Suprapubic skin (tissue), 4 donors: ENCODE measurements at regions not wholly inside any gene's neighbourhood (a gene's known extent, or its start where the extent isn't known, plus 50 kb on each side); places are given as distances from the start of the nearest gene placed in this dataset.

Source experiments
- DNase-seq, 2 donors: peaks; one replicate each; pipeline ENCODE4 v3.0.0-alpha.2; 2019; ENCODE audit warnings: low spot score in 2 of 2
- H3K27ac ChIP-seq: fragments of 200-600 bp; sonication (generic); one replicate; pipeline ENCODE4 v1.5.1; 2019
- H3K27me3 ChIP-seq: fragments of 200-600 bp; sonication (generic); one replicate; pipeline ENCODE4 v1.5.1; 2019
- H3K36me3 ChIP-seq: fragments of 200-600 bp; sonication (generic); one replicate; pipeline ENCODE4 v1.5.1; 2019
- H3K4me1 ChIP-seq: fragments of 200-600 bp; sonication (generic); one replicate; pipeline ENCODE4 v1.5.1; 2019
- H3K4me3 ChIP-seq: fragments of 200-600 bp; sonication (generic); one replicate; pipeline ENCODE4 v1.5.1; 2019; ENCODE audit warnings: mild to moderate bottlenecking
- H3K9me3 ChIP-seq: fragments of 200-600 bp; sonication (generic); one replicate; pipeline ENCODE4 v1.5.1; 2019
- CTCF ChIP-seq, 2 donors: fragments of 200-600 bp in 1 of 2; fragments of 450-650 bp in 1 of 2; sonication (generic) in 1 of 2; IDR thresholded peaks; one replicate each; pipeline ENCODE4 v1.5.1; 2016 to 2019; ENCODE audit warnings: antibody characterized with exemption in 2 of 2, mild to moderate bottlenecking in 1 of 2, moderate library complexity in 1 of 2
- EP300 ChIP-seq: sonication (generic); formaldehyde crosslinking; IDR thresholded peaks from one replicate; pipeline ENCODE4 v1.6.1; 2017; ENCODE audit warnings: antibody characterized with exemption
- POLR2A ChIP-seq, 2 donors: fragments of 450-650 bp; IDR thresholded peaks; one replicate each; pipeline ENCODE4 v1.6.1; 2017; ENCODE audit warnings: antibody characterized with exemption in 2 of 2, mild to moderate bottlenecking in 2 of 2, moderate library complexity in 2 of 2
- POLR2AphosphoS5 ChIP-seq, 3 donors: sonication (generic); formaldehyde crosslinking; IDR thresholded peaks; one replicate each; pipeline ENCODE4 v1.6.1; 2017; ENCODE audit warnings: antibody characterized with exemption in 3 of 3
- WGBS: methylation state at CpG from one replicate; pipeline ENCODE4 v1.1.5; 2018; 5-methylcytosine and 5-hydroxymethylcytosine counted together

- Histone ChIP-seq H3K27me3 (no peaks in the 10 kb centered on the region), H3K4me1 (no peaks in the 10 kb centered on the region), H3K4me3 (no peak overlapping the region), H3K9me3 (no peaks in the 10 kb centered on the region), H3K36me3 (no peaks in the 10 kb centered on the region), H3K27ac (no peak overlapping the region)
- 42% methylated on average over 3 of the region's 3 CpGs for WGBS
- no peak for TF ChIP-seq EP300
- TF ChIP-seq POLR2A (IDR thresholded peaks at IDR 0.05): no peak
- TF ChIP-seq CTCF (IDR thresholded peaks at IDR 0.05): no peak
- no peak for TF ChIP-seq POLR2AphosphoS5 (IDR thresholded peaks at IDR 0.05)
- no peak for DNase-seq
Observed at GRCh38 chr2:5164776-5165525, 527.2 kb upstream of the SOX11 start.

GRCh38 chr2:5172923-5173322, 519.3 kb upstream of the SOX11 start:
- H3K4me3 ChIP-seq: no peak overlapping the region
- H3K36me3 ChIP-seq: no peaks in the 10 kb centered on the region
- peaks cover 5% of the 10 kb centered on the region for H3K9me3 ChIP-seq
- 66% methylated on average over 2 of the region's 2 CpGs for WGBS
- H3K4me1 ChIP-seq: no peaks in the 10 kb centered on the region
- TF ChIP-seq EP300: no peak
- TF ChIP-seq POLR2AphosphoS5 (IDR thresholded peaks at IDR 0.05): no peak
- no peak for TF ChIP-seq CTCF (IDR thresholded peaks at IDR 0.05)
- TF ChIP-seq POLR2A (IDR thresholded peaks at IDR 0.05): no peak
- no peaks in the 10 kb centered on the region for H3K27me3 ChIP-seq
- DNase-seq: no peak
- H3K27ac ChIP-seq: no peak overlapping the region

- no peak for DNase-seq
- Histone ChIP-seq H3K36me3 (no peaks in the 10 kb centered on the region), H3K4me3 (no peak overlapping the region), H3K27me3 (no peaks in the 10 kb centered on the region), H3K4me1 (no peaks in the 10 kb centered on the region), H3K9me3 (peaks cover 5% of the 10 kb centered on the region), H3K27ac (no peak overlapping the region)
- WGBS: 54% methylated on average over 2 of the region's 2 CpGs
- TF ChIP-seq POLR2AphosphoS5 (IDR thresholded peaks at IDR 0.05): no peak
- TF ChIP-seq CTCF (IDR thresholded peaks at IDR 0.05): no peak
- TF ChIP-seq POLR2A (IDR thresholded peaks at IDR 0.05): no peak
- no peak for TF ChIP-seq EP300
Observed at GRCh38 chr2:5173876-5174535, 518.2 kb upstream of the SOX11 start.

- H3K36me3 ChIP-seq: no peaks in the 10 kb centered on the region
Observed at GRCh38 chr2:5175231-5175630, 517.0 kb upstream of the SOX11 start.

More at GRCh38 chr2:5175231-5175630, 517.0 kb upstream of the SOX11 start:
- no peak for DNase-seq
- H3K4me3 ChIP-seq: no peak overlapping the region
- no peaks in the 10 kb centered on the region for H3K27me3 ChIP-seq
- no peaks in the 10 kb centered on the region for H3K4me1 ChIP-seq
- no peak overlapping the region for H3K27ac ChIP-seq
- TF ChIP-seq CTCF (IDR thresholded peaks at IDR 0.05): no peak
- TF ChIP-seq EP300: no peak
- no peak for TF ChIP-seq POLR2A (IDR thresholded peaks at IDR 0.05)
- TF ChIP-seq POLR2AphosphoS5 (IDR thresholded peaks at IDR 0.05): no peak
- H3K9me3 ChIP-seq: peaks cover 5% of the 10 kb centered on the region
